H1 (cell line): ENCODE measurements at regions not wholly inside any gene's neighbourhood (a gene's known extent, or its start where the extent isn't known, plus 50 kb on each side); places are given as distances from the start of the nearest gene placed in this dataset.

ENCODE experiments used
- CTCF ChIA-PET: fragments of 300-600 bp; sonication (Branson Sonifier 250); formaldehyde crosslinking; loops from one replicate; lab custom pipeline; 2021; ENCODE audit not compliant: partially characterized antibody; lab: Charles Lee
- POLR2A ChIA-PET: fragments of 300-600 bp; sonication (Branson Sonifier 250); formaldehyde crosslinking; loops from one replicate; lab custom pipeline; 2021; ENCODE audit warnings: inconsistent platforms; ENCODE audit not compliant: partially characterized antibody; lab: Charles Lee
- DNase-seq, 2 experiments: peaks; one replicate each; pipeline versions ENCODE4 v3.0.0 to v3.0.0-alpha.2; 2010 to 2022; ENCODE audit warnings: low spot score in 2 of 2, low read depth in 1 of 2, mixed read lengths in 1 of 2
- FAIRE-seq: peaks from 2 replicates; lab custom pipeline; 2011; peaks lifted over from hg19 to GRCh38; lab: Jason Lieb, UNC
- H2AFZ ChIP-seq: 2 replicates; pipeline ENCODE4 v1.8.1; 2012; ENCODE audit warnings: low read length, inconsistent platforms
- H2AK5ac ChIP-seq: 2 replicates; pipeline ENCODE4 v1.6.1; 2013; ENCODE audit warnings: low read depth, low read length
- H2BK120ac ChIP-seq: replicated peaks from 2 replicates; pipeline ENCODE3; 2013; ENCODE audit warnings: low read depth, low read length, inconsistent platforms
- H2BK12ac ChIP-seq: 2 replicates; pipeline ENCODE4 v1.6.1; 2013; ENCODE audit warnings: low read depth, low read length
- H2BK15ac ChIP-seq: 2 replicates; pipeline ENCODE4 v1.6.1; 2013; ENCODE audit warnings: low read length
- H2BK20ac ChIP-seq: 2 replicates; pipeline ENCODE4 v1.6.1; 2013; ENCODE audit warnings: low read length
- H2BK5ac ChIP-seq: 2 replicates; pipeline ENCODE4 v1.6.1; 2013; ENCODE audit warnings: low read depth, low read length
- H3K14ac ChIP-seq: 2 replicates; pipeline ENCODE4 v1.6.1; 2013; ENCODE audit warnings: inconsistent platforms; ENCODE audit not compliant: insufficient read length
- H3K18ac ChIP-seq: 2 replicates; pipeline ENCODE4 v1.6.1; 2013; ENCODE audit warnings: low read length; ENCODE audit errors: extremely low read depth
- H3K23ac ChIP-seq: 2 replicates; pipeline ENCODE4 v1.6.1; 2013; ENCODE audit warnings: inconsistent platforms; ENCODE audit not compliant: insufficient read length
- H3K23me2 ChIP-seq: 2 replicates; pipeline ENCODE4 v1.6.1; 2013; ENCODE audit warnings: low read depth, low read length
- H3K27ac ChIP-seq: 2 replicates; pipeline ENCODE4 v1.6.1; 2011; ENCODE audit warnings: low read depth, low read length, inconsistent platforms
- H3K27me3 ChIP-seq, 4 experiments: replicated peaks in 1 of 4; 1 replicate in 1 of 4; 2 replicates in 3 of 4; pipeline versions ENCODE4 v1.6.1 to v1.8.1; 2011 to 2013; ENCODE audit warnings: low read length in 3 of 4, mild to moderate bottlenecking in 3 of 4, inconsistent platforms in 2 of 4, mixed read lengths in 2 of 4, moderate library complexity in 1 of 4; ENCODE audit not compliant: control insufficient read depth in 3 of 4, insufficient read depth in 3 of 4; ENCODE audit errors: extremely low read depth in 1 of 4
- H3K36me3 ChIP-seq, 4 experiments: 2 replicates each; pipeline versions ENCODE4 v1.6.1 to v1.8.1; 2011 to 2013; ENCODE audit warnings: mild to moderate bottlenecking in 4 of 4, low read length in 3 of 4, moderate library complexity in 2 of 4, control low read depth in 1 of 4, inconsistent platforms in 1 of 4; ENCODE audit not compliant: insufficient read depth in 4 of 4, control insufficient read depth in 2 of 4
- H3K4ac ChIP-seq: replicated peaks from 2 replicates; pipeline ENCODE3; 2013; ENCODE audit warnings: low read length, low read depth, mixed read lengths, inconsistent platforms; ENCODE audit not compliant: insufficient read length
- H3K4me1 ChIP-seq, 4 experiments: replicated peaks in 1 of 4; 1 replicate in 1 of 4; 2 replicates in 3 of 4; pipeline versions ENCODE4 v1.6.1 to v1.8.1; 2011 to 2013; ENCODE audit warnings: low read length in 3 of 4, inconsistent platforms in 2 of 4, mixed read lengths in 1 of 4; ENCODE audit not compliant: insufficient read depth in 4 of 4, control insufficient read depth in 3 of 4
- H3K4me2 ChIP-seq, 2 experiments: 2 replicates each; pipeline versions ENCODE4 v1.6.1 to v1.8.1; 2011 to 2013; ENCODE audit warnings: low read depth in 2 of 2, low read length in 2 of 2, control low read depth in 1 of 2, inconsistent platforms in 1 of 2, mild to moderate bottlenecking in 1 of 2; ENCODE audit not compliant: insufficient read depth in 1 of 2
- H3K4me3 ChIP-seq, 4 experiments: fragments of 200-600, 300-600 bp in 1 of 4; sonication (generic), shearing (Covaris generic), sonication (Bioruptor Twin) in 1 of 4; 2 replicates each; pipeline versions ENCODE4 v1.5.1 to v1.8.1; 2011 to 2016; ENCODE audit warnings: low read length in 4 of 4, low read depth in 3 of 4, control low read depth in 2 of 4, inconsistent platforms in 2 of 4, mild to moderate bottlenecking in 2 of 4, mixed read lengths in 1 of 4, moderate library complexity in 1 of 4; ENCODE audit not compliant: insufficient read depth in 2 of 4; ENCODE audit errors: extremely low read depth in 1 of 4
- H3K56ac ChIP-seq: replicated peaks from 2 replicates; pipeline ENCODE3; 2013; ENCODE audit warnings: low read depth, mild to moderate bottlenecking, mixed read lengths, low read length, inconsistent platforms; ENCODE audit not compliant: insufficient read length
- H3K79me1 ChIP-seq: 2 replicates; pipeline ENCODE4 v1.6.1; 2013; ENCODE audit warnings: low read depth, low read length, control low read depth
- H3K79me2 ChIP-seq, 2 experiments: 2 replicates each; pipeline versions ENCODE4 v1.6.1 to v1.8.1; 2012 to 2013; ENCODE audit warnings: low read length in 2 of 2, mild to moderate bottlenecking in 2 of 2, inconsistent platforms in 1 of 2; ENCODE audit not compliant: insufficient read depth in 2 of 2, control insufficient read depth in 1 of 2
- H3K9ac ChIP-seq, 4 experiments: replicated peaks in 1 of 4; 1 replicate in 1 of 4; 2 replicates in 3 of 4; pipeline versions ENCODE4 v1.6.1 to v1.8.1; 2011 to 2013; ENCODE audit warnings: low read depth in 3 of 4, low read length in 3 of 4, control low read depth in 2 of 4, mild to moderate bottlenecking in 2 of 4, moderate library complexity in 2 of 4, inconsistent platforms in 1 of 4; ENCODE audit errors: extremely low read depth in 1 of 4
- H3K9me3 ChIP-seq, 2 experiments: 2 replicates each; pipeline versions ENCODE4 v1.6.1 to v1.8.1; 2012 to 2013; ENCODE audit warnings: mild to moderate bottlenecking in 2 of 2, moderate library complexity in 2 of 2, control low read depth in 1 of 2, inconsistent platforms in 1 of 2, low read depth in 1 of 2, low read length in 1 of 2, mixed read lengths in 1 of 2; ENCODE audit not compliant: insufficient read depth in 2 of 2
- H4K20me1 ChIP-seq, 2 experiments: replicated peaks in 1 of 2; 2 replicates each; pipeline versions ENCODE3 to v1.8.1; 2011 to 2013; ENCODE audit warnings: inconsistent platforms in 2 of 2, low read length in 2 of 2, mild to moderate bottlenecking in 1 of 2; ENCODE audit not compliant: insufficient read depth in 2 of 2, control insufficient read depth in 1 of 2
- H4K5ac ChIP-seq: 2 replicates; pipeline ENCODE4 v1.6.1; 2013; ENCODE audit warnings: low read length, low read depth, mixed read lengths, inconsistent platforms; ENCODE audit not compliant: insufficient read length
- H4K8ac ChIP-seq: 2 replicates; pipeline ENCODE4 v1.8.0; 2013; ENCODE audit warnings: mild to moderate bottlenecking, moderate library complexity, low read length, inconsistent platforms; ENCODE audit not compliant: insufficient read depth; ENCODE audit errors: extremely low read depth
- H4K91ac ChIP-seq: replicated peaks from 2 replicates; pipeline ENCODE3; 2013; ENCODE audit warnings: low read length, mixed read lengths, inconsistent platforms; ENCODE audit not compliant: insufficient read length
- CEBPB ChIP-seq: IDR thresholded peaks from 2 replicates; pipeline ENCODE4 v1.6.1; 2012; ENCODE audit warnings: low read depth, low read length
- CHD1 ChIP-seq: IDR thresholded peaks from 2 replicates; pipeline ENCODE4 v1.6.1; 2012; ENCODE audit warnings: low read depth, low read length, improper control_type of control experiment
- CHD2 ChIP-seq: IDR thresholded peaks from 2 replicates; pipeline ENCODE4 v1.6.1; 2012; ENCODE audit warnings: low read length, improper control_type of control experiment
- HDAC2 ChIP-seq, 2 experiments: fragments of 300-600 bp in 1 of 2; sonication (generic) in 1 of 2; IDR thresholded peaks; 2 replicates each; pipeline ENCODE4 v1.6.1; 2011 to 2012; ENCODE audit warnings: low read depth in 2 of 2, low read length in 2 of 2, mild to moderate bottlenecking in 2 of 2, moderate library complexity in 2 of 2, borderline replicate concordance in 1 of 2, inconsistent platforms in 1 of 2
- SAP30 ChIP-seq: fragments of 300-600 bp; sonication (generic); IDR thresholded peaks from 2 replicates; pipeline ENCODE4 v1.7.1; 2012; ENCODE audit warnings: low read length, moderate library complexity, mild to moderate bottlenecking, inconsistent platforms; ENCODE audit not compliant: insufficient read depth, insufficient replicate concordance
- WGBS, 2 experiments: shearing (Covaris generic) in 1 of 2; methylation state at CpG; one replicate each; pipeline versions ENCODE4 v1.1.6 to v1.1.7; 2013 to 2015; ENCODE audit warnings: low lambda C conversion rate in 2 of 2, mixed read lengths in 2 of 2, inconsistent platforms in 1 of 2, low coverage in 1 of 2, missing lambda C conversion rate in 1 of 2; ENCODE audit not compliant: insufficient replicate concordance in 2 of 2, insufficient coverage in 1 of 2, insufficient read length in 1 of 2; ENCODE audit errors: extremely low coverage in 1 of 2, missing lambda C conversion rate in 1 of 2; 5-methylcytosine and 5-hydroxymethylcytosine counted together

DNA sequence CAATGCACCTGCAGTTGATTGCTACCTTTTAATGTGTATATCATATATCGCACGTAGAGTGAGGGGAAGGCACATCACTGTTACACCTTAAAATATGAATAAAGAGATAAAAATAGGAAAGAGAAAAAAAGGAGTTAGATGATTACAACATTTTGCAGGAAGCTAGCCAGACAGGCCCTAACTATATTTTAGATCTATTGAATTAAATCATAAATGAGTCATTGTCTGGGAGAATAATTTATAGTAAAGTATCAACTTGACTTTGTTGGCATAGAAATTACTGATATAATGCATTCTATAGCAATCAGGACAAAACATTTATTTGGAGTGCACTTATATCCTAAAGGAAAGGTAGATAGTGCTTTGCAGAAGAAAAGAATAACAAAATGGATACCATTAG, 384.9 kb upstream of the NXPH2 start:
- Histone ChIP-seq H3K18ac (no peak overlapping the region), H2BK5ac (no peak overlapping the region), H3K9ac (no peak overlapping the region), H3K56ac (no peak overlapping the region), H3K27me3 (no peaks in the 10 kb centered on the region), H3K4me2 (no peak overlapping the region), H3K36me3 (no peaks in the 10 kb centered on the region), H3K14ac (no peak overlapping the region), H3K79me1 (no peaks in the 10 kb centered on the region), H4K20me1 (no peaks in the 10 kb centered on the region), H3K4ac (no peak overlapping the region), H3K23ac (no peak overlapping the region), H2BK20ac (no peak overlapping the region), H4K8ac (no peak overlapping the region), H3K9me3 (no peaks in the 10 kb centered on the region), H3K4me3 (no peak overlapping the region), H3K27ac (no peak overlapping the region), H2BK120ac (no peak overlapping the region), H4K5ac (no peak overlapping the region), H2BK12ac (no peak overlapping the region), H2AFZ (no peak overlapping the region), H3K79me2 (no peaks in the 10 kb centered on the region), H3K4me1 (no peaks in the 10 kb centered on the region), H2BK15ac (no peak overlapping the region), H3K23me2 (no peaks in the 10 kb centered on the region), H2AK5ac (no peak overlapping the region), H4K91ac (no peak overlapping the region)
- 98% methylated on average over 2 of the region's 2 CpGs; no CpG with 5 or more reads in 1 of the 2 experiments for whole genome bisulfite sequencing, 2 experiments
- DNase-seq (no peak), FAIRE-seq (no peak)
- TF ChIP-seq HDAC2 (IDR thresholded peaks at IDR 0.05; ENCODE audit: borderline replicate concordance in 1 of 2, low read depth in 2 of 2, low read length in 2 of 2) (no peak), CHD1 (no peak), CEBPB (no peak), SAP30 (no peak), CHD2 (no peak)
- CTCF ChIA-PET = no interaction called here
- POLR2A ChIA-PET = no interaction called here
